GM23338 (cell line): ENCODE measurements at regions not wholly inside any gene's neighbourhood (a gene's known extent, or its start where the extent isn't known, plus 50 kb on each side); places are given as distances from the start of the nearest gene placed in this dataset.

Source experiments
- ATAC-seq: fragments of 200-7000 bp; cut with Tn5 transposase; 3 replicates; pipeline ENCODE4 v1.9.1; 2020
- DNase-seq: peaks from one replicate; pipeline ENCODE4 v3.0.0-alpha.2; 2015; ENCODE audit warnings: low spot score
- H2AFZ ChIP-seq: fragments of 200-600 bp; sonication (generic); 2 replicates; pipeline ENCODE4 v1.8.0; 2016; ENCODE audit warnings: antibody characterized with exemption, mild to moderate bottlenecking, moderate library complexity
- H3F3A ChIP-seq: fragments of 200-600 bp; sonication (generic); replicated peaks from 2 replicates; pipeline ENCODE4 v1.8.0; 2017; ENCODE audit warnings: antibody characterized with exemption, mixed run types, low read depth
- H3K27ac ChIP-seq: fragments of 200-600 bp; sonication (generic); 2 replicates; pipeline ENCODE4 v1.6.1; 2016; ENCODE audit warnings: low read depth
- H3K27me3 ChIP-seq: fragments of 200-600 bp; sonication (generic); 2 replicates; pipeline ENCODE4 v1.8.0; 2016; ENCODE audit warnings: mild to moderate bottlenecking, mixed run types, moderate library complexity; ENCODE audit not compliant: insufficient read depth
- H3K36me3 ChIP-seq: fragments of 200-600 bp; sonication (generic); 2 replicates; pipeline ENCODE4 v1.8.0; 2016; ENCODE audit warnings: mild to moderate bottlenecking; ENCODE audit not compliant: insufficient read depth
- H3K4me1 ChIP-seq: fragments of 200-600 bp; sonication (generic); 2 replicates; pipeline ENCODE4 v1.8.0; 2016; ENCODE audit warnings: mild to moderate bottlenecking, moderate library complexity; ENCODE audit not compliant: insufficient read depth
- H3K4me2 ChIP-seq: fragments of 200-600 bp; sonication (generic); 2 replicates; pipeline ENCODE4 v1.7.1; 2017; ENCODE audit warnings: mixed run types
- H3K4me3 ChIP-seq: fragments of 200-600 bp; sonication (generic); 2 replicates; pipeline ENCODE4 v1.6.1; 2016; ENCODE audit warnings: mixed run types
- H3K79me2 ChIP-seq: fragments of 200-600 bp; sonication (generic); replicated peaks from 2 replicates; pipeline ENCODE4 v1.8.0; 2017; ENCODE audit warnings: mild to moderate bottlenecking; ENCODE audit not compliant: insufficient read depth
- H3K9me2 ChIP-seq: fragments of 200-600 bp; sonication (generic); 2 replicates; pipeline ENCODE4 v1.8.0; 2017; ENCODE audit not compliant: insufficient read depth
- H4K20me1 ChIP-seq: fragments of 200-600 bp; sonication (generic); replicated peaks from 2 replicates; pipeline ENCODE4 v1.8.0; 2017; ENCODE audit warnings: mild to moderate bottlenecking; ENCODE audit not compliant: insufficient read depth
- H3K27ac Mint-ChIP-seq: 2 replicates; pipeline ENCODE4 v1.8.0; 2020; ENCODE audit warnings: inconsistent platforms, mild to moderate bottlenecking, moderate library complexity, mixed read lengths
- H3K27me3 Mint-ChIP-seq: 3 replicates; pipeline ENCODE4 v1.8.0; 2022; ENCODE audit warnings: low read depth, mild to moderate bottlenecking, moderate library complexity, mixed read lengths, inconsistent platforms; ENCODE audit not compliant: insufficient read depth, poor library complexity
- H3K36me3 Mint-ChIP-seq: 3 replicates; pipeline ENCODE4 v1.8.0; 2021; ENCODE audit warnings: low read depth, mild to moderate bottlenecking, inconsistent platforms, moderate library complexity, mixed read lengths
- H3K4me1 Mint-ChIP-seq: 3 replicates; pipeline ENCODE4 v1.8.0; 2020; ENCODE audit warnings: mild to moderate bottlenecking, inconsistent platforms, mixed read lengths
- H3K4me3 Mint-ChIP-seq: 3 replicates; pipeline ENCODE4 v1.8.0; 2021; ENCODE audit warnings: moderate library complexity, mild to moderate bottlenecking, inconsistent platforms, mixed read lengths
- H3K9me3 Mint-ChIP-seq: 3 replicates; pipeline ENCODE4 v1.8.0; 2020; ENCODE audit warnings: moderate library complexity, mild to moderate bottlenecking, inconsistent platforms, mixed read lengths
- CREB1 ChIP-seq: fragments of 250-450 bp; sonication (Bioruptor Pico); IDR thresholded peaks from 2 replicates; pipeline ENCODE4 v1.5.0; 2020; ENCODE audit warnings: low read depth, mild to moderate bottlenecking, moderate library complexity
- EZH2 ChIP-seq: fragments of 200-600 bp; sonication (generic); IDR thresholded peaks from one replicate; pipeline ENCODE4 v1.8.0; 2017; ENCODE audit warnings: antibody characterized with exemption, mild to moderate bottlenecking, low read depth; ENCODE audit not compliant: unreplicated experiment
- EZH2phosphoT487 ChIP-seq: fragments of 200-600 bp; sonication (generic); IDR thresholded peaks from one replicate; pipeline ENCODE4 v1.8.1; 2018; ENCODE audit warnings: antibody characterized with exemption; ENCODE audit not compliant: unreplicated experiment
- JUNB ChIP-seq: IDR thresholded peaks from one replicate; pipeline ENCODE4 v1.6.1; 2016; ENCODE audit warnings: antibody characterized with exemption; ENCODE audit not compliant: unreplicated experiment
- NANOG ChIP-seq: IDR thresholded peaks from 2 replicates; pipeline ENCODE4 v1.6.1; 2016; ENCODE audit warnings: antibody characterized with exemption, borderline replicate concordance
- POLR2AphosphoS5 ChIP-seq: IDR thresholded peaks from 2 replicates; pipeline ENCODE4 v1.6.1; 2016; ENCODE audit warnings: antibody characterized with exemption, low read depth
- STAT1 ChIP-seq: IDR thresholded peaks from one replicate; pipeline ENCODE4 v1.6.1; 2016; ENCODE audit warnings: antibody characterized with exemption; ENCODE audit not compliant: unreplicated experiment
- ZNF114 ChIP-seq: fragments of 250-450 bp; sonication (Bioruptor Pico); IDR thresholded peaks from 2 replicates; pipeline ENCODE4 v1.5.0; 2020; ENCODE audit warnings: mild to moderate bottlenecking, moderate library complexity
- ZNF331 ChIP-seq: fragments of 250-450 bp; sonication (Bioruptor Pico); IDR thresholded peaks from 2 replicates; pipeline ENCODE4 v1.5.0; 2020; ENCODE audit warnings: low read depth, mild to moderate bottlenecking, moderate library complexity
- TF ChIP-seq, protein P1 (sequence below): IDR thresholded peaks from 2 replicates; pipeline ENCODE4 v1.6.1; 2016; ENCODE audit warnings: antibody characterized with exemption
- TF ChIP-seq, protein P2 (sequence below): IDR thresholded peaks from one replicate; pipeline ENCODE4 v1.6.1; 2018; ENCODE audit warnings: antibody characterized with exemption; ENCODE audit not compliant: unreplicated experiment
- TF ChIP-seq, protein P3 (sequence below): fragments of 250-450 bp; sonication (Bioruptor Pico); IDR thresholded peaks from 2 replicates; pipeline ENCODE4 v1.5.0; 2020; ENCODE audit warnings: mild to moderate bottlenecking, moderate library complexity
- TF ChIP-seq, protein P4 (sequence below), 2 experiments: fragments of 200-600 bp in 1 of 2; sonication (generic) in 1 of 2; conservative IDR thresholded peaks; 2 replicates each; pipeline versions ENCODE4 v1.5.1 to v1.6.1; 2016 to 2017; ENCODE audit warnings: antibody characterized with exemption in 2 of 2, low read depth in 2 of 2, mild to moderate bottlenecking in 2 of 2, moderate library complexity in 1 of 2

DNA sequence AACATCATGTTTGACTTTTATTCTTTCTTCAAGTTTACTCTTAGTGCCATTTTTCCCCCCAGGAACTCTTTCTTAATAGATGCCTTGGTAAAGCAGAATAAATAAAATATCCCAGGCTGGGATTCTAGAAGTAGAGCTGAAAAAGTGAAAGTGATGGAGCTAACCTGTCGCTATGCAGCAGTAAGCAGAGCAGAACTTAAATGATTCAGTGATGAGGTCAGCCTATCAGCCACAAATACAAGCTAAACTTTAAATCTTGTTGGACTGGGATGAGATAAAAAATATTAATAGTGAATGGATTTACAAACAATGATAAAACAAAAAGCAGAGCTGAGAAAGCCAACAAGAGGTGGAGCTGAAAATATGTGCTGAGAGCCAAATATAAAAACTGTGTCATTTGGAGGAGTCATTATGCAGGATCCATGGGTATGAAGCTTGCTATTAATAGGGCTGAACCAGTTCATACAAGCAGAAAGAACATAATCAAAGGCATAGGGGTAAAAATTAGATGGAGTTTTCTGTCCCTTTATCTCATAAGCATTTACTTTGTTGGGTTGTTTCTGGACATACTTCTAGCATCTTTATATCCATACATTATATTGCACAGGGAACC, 877.8 kb downstream of the EPHA7 start:
- Mint-ChIP-seq H3K36me3 (no peaks in the 10 kb centered on the region), H3K27ac (no peak overlapping the region), H3K9me3 (no peaks in the 10 kb centered on the region), H3K4me3 (no peak overlapping the region), H3K4me1 (no peaks in the 10 kb centered on the region), H3K27me3 (peaks cover under 1% of the 10 kb centered on the region)
- Histone ChIP-seq H3K4me3 (no peak overlapping the region), H2AFZ (no peak overlapping the region), H3K9me2 (no peaks in the 10 kb centered on the region), H3K36me3 (no peaks in the 10 kb centered on the region), H4K20me1 (no peaks in the 10 kb centered on the region), H3K4me2 (no peak overlapping the region), H3F3A (no peaks in the 10 kb centered on the region), H3K4me1 (no peaks in the 10 kb centered on the region), H3K79me2 (no peaks in the 10 kb centered on the region), H3K27ac (no peak overlapping the region), H3K27me3 (no peaks in the 10 kb centered on the region)
- ATAC-seq (no peak), DNase-seq (no peak)
- TF ChIP-seq, protein P1, sequence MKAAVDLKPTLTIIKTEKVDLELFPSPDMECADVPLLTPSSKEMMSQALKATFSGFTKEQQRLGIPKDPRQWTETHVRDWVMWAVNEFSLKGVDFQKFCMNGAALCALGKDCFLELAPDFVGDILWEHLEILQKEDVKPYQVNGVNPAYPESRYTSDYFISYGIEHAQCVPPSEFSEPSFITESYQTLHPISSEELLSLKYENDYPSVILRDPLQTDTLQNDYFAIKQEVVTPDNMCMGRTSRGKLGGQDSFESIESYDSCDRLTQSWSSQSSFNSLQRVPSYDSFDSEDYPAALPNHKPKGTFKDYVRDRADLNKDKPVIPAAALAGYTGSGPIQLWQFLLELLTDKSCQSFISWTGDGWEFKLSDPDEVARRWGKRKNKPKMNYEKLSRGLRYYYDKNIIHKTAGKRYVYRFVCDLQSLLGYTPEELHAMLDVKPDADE, result no peak
- TF ChIP-seq EZH2phosphoT487 (no peak), CREB1 (CRISPR knock-in tag) (no peak), JUNB (no peak), ZNF114 (CRISPR knock-in tag) (no peak), NANOG (no peak), POLR2AphosphoS5 (no peak), EZH2 (no peak), STAT1 (no peak), ZNF331 (CRISPR knock-in tag) (no peak)
- TF ChIP-seq, protein P2, sequence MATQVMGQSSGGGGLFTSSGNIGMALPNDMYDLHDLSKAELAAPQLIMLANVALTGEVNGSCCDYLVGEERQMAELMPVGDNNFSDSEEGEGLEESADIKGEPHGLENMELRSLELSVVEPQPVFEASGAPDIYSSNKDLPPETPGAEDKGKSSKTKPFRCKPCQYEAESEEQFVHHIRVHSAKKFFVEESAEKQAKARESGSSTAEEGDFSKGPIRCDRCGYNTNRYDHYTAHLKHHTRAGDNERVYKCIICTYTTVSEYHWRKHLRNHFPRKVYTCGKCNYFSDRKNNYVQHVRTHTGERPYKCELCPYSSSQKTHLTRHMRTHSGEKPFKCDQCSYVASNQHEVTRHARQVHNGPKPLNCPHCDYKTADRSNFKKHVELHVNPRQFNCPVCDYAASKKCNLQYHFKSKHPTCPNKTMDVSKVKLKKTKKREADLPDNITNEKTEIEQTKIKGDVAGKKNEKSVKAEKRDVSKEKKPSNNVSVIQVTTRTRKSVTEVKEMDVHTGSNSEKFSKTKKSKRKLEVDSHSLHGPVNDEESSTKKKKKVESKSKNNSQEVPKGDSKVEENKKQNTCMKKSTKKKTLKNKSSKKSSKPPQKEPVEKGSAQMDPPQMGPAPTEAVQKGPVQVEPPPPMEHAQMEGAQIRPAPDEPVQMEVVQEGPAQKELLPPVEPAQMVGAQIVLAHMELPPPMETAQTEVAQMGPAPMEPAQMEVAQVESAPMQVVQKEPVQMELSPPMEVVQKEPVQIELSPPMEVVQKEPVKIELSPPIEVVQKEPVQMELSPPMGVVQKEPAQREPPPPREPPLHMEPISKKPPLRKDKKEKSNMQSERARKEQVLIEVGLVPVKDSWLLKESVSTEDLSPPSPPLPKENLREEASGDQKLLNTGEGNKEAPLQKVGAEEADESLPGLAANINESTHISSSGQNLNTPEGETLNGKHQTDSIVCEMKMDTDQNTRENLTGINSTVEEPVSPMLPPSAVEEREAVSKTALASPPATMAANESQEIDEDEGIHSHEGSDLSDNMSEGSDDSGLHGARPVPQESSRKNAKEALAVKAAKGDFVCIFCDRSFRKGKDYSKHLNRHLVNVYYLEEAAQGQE, result no peak
- TF ChIP-seq, protein P3, sequence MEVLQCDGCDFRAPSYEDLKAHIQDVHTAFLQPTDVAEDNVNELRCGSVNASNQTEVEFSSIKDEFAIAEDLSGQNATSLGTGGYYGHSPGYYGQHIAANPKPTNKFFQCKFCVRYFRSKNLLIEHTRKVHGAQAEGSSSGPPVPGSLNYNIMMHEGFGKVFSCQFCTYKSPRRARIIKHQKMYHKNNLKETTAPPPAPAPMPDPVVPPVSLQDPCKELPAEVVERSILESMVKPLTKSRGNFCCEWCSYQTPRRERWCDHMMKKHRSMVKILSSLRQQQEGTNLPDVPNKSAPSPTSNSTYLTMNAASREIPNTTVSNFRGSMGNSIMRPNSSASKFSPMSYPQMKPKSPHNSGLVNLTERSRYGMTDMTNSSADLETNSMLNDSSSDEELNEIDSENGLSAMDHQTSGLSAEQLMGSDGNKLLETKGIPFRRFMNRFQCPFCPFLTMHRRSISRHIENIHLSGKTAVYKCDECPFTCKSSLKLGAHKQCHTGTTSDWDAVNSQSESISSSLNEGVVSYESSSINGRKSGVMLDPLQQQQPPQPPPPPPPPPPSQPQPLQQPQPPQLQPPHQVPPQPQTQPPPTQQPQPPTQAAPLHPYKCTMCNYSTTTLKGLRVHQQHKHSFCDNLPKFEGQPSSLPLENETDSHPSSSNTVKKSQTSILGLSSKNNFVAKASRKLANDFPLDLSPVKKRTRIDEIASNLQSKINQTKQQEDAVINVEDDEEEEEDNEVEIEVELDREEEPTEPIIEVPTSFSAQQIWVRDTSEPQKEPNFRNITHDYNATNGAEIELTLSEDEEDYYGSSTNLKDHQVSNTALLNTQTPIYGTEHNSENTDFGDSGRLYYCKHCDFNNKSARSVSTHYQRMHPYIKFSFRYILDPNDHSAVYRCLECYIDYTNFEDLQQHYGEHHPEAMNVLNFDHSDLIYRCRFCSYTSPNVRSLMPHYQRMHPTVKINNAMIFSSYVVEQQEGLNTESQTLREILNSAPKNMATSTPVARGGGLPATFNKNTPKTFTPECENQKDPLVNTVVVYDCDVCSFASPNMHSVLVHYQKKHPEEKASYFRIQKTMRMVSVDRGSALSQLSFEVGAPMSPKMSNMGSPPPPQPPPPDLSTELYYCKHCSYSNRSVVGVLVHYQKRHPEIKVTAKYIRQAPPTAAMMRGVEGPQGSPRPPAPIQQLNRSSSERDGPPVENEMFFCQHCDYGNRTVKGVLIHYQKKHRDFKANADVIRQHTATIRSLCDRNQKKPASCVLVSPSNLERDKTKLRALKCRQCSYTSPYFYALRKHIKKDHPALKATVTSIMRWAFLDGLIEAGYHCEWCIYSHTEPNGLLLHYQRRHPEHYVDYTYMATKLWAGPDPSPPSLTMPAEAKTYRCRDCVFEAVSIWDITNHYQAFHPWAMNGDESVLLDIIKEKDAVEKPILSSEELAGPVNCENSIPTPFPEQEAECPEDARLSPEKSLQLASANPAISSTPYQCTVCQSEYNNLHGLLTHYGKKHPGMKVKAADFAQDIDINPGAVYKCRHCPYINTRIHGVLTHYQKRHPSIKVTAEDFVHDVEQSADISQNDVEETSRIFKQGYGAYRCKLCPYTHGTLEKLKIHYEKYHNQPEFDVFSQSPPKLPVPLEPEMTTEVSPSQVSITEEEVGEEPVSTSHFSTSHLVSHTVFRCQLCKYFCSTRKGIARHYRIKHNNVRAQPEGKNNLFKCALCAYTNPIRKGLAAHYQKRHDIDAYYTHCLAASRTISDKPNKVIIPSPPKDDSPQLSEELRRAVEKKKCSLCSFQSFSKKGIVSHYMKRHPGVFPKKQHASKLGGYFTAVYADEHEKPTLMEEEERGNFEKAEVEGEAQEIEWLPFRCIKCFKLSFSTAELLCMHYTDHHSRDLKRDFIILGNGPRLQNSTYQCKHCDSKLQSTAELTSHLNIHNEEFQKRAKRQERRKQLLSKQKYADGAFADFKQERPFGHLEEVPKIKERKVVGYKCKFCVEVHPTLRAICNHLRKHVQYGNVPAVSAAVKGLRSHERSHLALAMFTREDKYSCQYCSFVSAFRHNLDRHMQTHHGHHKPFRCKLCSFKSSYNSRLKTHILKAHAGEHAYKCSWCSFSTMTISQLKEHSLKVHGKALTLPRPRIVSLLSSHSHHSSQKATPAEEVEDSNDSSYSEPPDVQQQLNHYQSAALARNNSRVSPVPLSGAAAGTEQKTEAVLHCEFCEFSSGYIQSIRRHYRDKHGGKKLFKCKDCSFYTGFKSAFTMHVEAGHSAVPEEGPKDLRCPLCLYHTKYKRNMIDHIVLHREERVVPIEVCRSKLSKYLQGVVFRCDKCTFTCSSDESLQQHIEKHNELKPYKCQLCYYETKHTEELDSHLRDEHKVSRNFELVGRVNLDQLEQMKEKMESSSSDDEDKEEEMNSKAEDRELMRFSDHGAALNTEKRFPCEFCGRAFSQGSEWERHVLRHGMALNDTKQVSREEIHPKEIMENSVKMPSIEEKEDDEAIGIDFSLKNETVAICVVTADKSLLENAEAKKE (CRISPR knock-in tag), result no peak
- TF ChIP-seq, protein P4, sequence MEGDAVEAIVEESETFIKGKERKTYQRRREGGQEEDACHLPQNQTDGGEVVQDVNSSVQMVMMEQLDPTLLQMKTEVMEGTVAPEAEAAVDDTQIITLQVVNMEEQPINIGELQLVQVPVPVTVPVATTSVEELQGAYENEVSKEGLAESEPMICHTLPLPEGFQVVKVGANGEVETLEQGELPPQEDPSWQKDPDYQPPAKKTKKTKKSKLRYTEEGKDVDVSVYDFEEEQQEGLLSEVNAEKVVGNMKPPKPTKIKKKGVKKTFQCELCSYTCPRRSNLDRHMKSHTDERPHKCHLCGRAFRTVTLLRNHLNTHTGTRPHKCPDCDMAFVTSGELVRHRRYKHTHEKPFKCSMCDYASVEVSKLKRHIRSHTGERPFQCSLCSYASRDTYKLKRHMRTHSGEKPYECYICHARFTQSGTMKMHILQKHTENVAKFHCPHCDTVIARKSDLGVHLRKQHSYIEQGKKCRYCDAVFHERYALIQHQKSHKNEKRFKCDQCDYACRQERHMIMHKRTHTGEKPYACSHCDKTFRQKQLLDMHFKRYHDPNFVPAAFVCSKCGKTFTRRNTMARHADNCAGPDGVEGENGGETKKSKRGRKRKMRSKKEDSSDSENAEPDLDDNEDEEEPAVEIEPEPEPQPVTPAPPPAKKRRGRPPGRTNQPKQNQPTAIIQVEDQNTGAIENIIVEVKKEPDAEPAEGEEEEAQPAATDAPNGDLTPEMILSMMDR (conservative IDR thresholded peaks at IDR 0.05; ENCODE audit: low read depth in 2 of 2), result no peak
